SK-N-SH (cell line): ENCODE measurements at regions not wholly inside any gene's neighbourhood (a gene's known extent, or its start where the extent isn't known, plus 50 kb on each side); places are given as distances from the start of the nearest gene placed in this dataset.
A peak's percentile ranks its signal among the peaks of the same experiment; 100 is the strongest.

Experiments used
- CTCF ChIA-PET: fragments of 300-600, 350-600 bp; formaldehyde crosslinking; extraction: SDS; loops from one replicate; lab custom pipeline; 2021; lab: Yijun Ruan, JAX
- POLR2A ChIA-PET: fragments of 350-600 bp; sonication (Branson Sonifier 250); formaldehyde crosslinking; extraction: SDS; loops from one replicate; lab custom pipeline; 2020; ENCODE audit warnings: antibody characterized with exemption, inconsistent platforms; lab: Yijun Ruan, JAX
- DNase-seq: peaks from one replicate; pipeline ENCODE4 v3.0.0; 2012
- H2AFZ ChIP-seq: fragments of 200-600 bp; sonication (generic); 2 replicates; pipeline ENCODE4 v1.8.1; 2016; ENCODE audit warnings: antibody characterized with exemption, mild to moderate bottlenecking, low read depth
- H3F3A ChIP-seq: fragments of 200-600 bp; sonication (generic); replicated peaks from 2 replicates; pipeline ENCODE3; 2016; ENCODE audit warnings: antibody characterized with exemption, mild to moderate bottlenecking; ENCODE audit not compliant: insufficient read depth
- H3K27ac ChIP-seq, 2 experiments: fragments of 200-500 bp in 1 of 2; fragments of 200-600 bp in 1 of 2; sonication (Bioruptor generic) in 1 of 2; sonication (generic), shearing (Covaris generic) in 1 of 2; 2 replicates each; pipeline versions ENCODE4 v1.5.1 to v1.6.1; 2014 to 2016; ENCODE audit warnings: low read depth in 2 of 2, inconsistent platforms in 1 of 2, low read length in 1 of 2, mild to moderate bottlenecking in 1 of 2, mixed read lengths in 1 of 2
- H3K27me3 ChIP-seq: fragments of 200-600 bp; sonication (generic), shearing (Covaris generic); 2 replicates; pipeline ENCODE4 v1.6.1; 2016; ENCODE audit warnings: mixed run types; ENCODE audit not compliant: insufficient read depth
- H3K36me3 ChIP-seq, 2 experiments: fragments of 200-500 bp in 1 of 2; fragments of 200-600 bp in 1 of 2; sonication (Bioruptor generic) in 1 of 2; sonication (generic) in 1 of 2; replicated peaks in 1 of 2; 2 replicates each; pipeline versions ENCODE3 to v1.5.1; 2014 to 2016; ENCODE audit warnings: low read length in 1 of 2, mild to moderate bottlenecking in 1 of 2; ENCODE audit not compliant: insufficient read depth in 2 of 2, control insufficient read depth in 1 of 2
- H3K4me1 ChIP-seq, 2 experiments: fragments of 200-500 bp in 1 of 2; fragments of 200-600 bp in 1 of 2; sonication (Bioruptor generic) in 1 of 2; sonication (generic), shearing (Covaris generic) in 1 of 2; 2 replicates each; pipeline versions ENCODE4 v1.5.1 to v1.6.1; 2014 to 2016; ENCODE audit warnings: low read depth in 1 of 2, low read length in 1 of 2, mixed run types in 1 of 2; ENCODE audit not compliant: insufficient read depth in 2 of 2, control insufficient read depth in 1 of 2
- H3K4me2 ChIP-seq: fragments of 200-600 bp; sonication (generic), shearing (Covaris generic); 2 replicates; pipeline ENCODE4 v1.6.1; 2017; ENCODE audit warnings: mixed run types
- H3K4me3 ChIP-seq, 2 experiments: fragments of 200-500 bp in 1 of 2; fragments of 200-600 bp in 1 of 2; sonication (Bioruptor generic) in 1 of 2; sonication (generic), shearing (Covaris generic) in 1 of 2; 2 replicates each; pipeline versions ENCODE4 v1.5.1 to v1.8.1; 2014 to 2016; ENCODE audit warnings: low read depth in 2 of 2, inconsistent platforms in 1 of 2, low read length in 1 of 2, mild to moderate bottlenecking in 1 of 2, mixed read lengths in 1 of 2, moderate library complexity in 1 of 2
- H3K79me2 ChIP-seq: fragments of 200-600 bp; sonication (generic); 2 replicates; pipeline ENCODE4 v1.8.1; 2017; ENCODE audit warnings: mild to moderate bottlenecking; ENCODE audit not compliant: insufficient read depth
- H3K9ac ChIP-seq: fragments of 200-600 bp; sonication (generic); 2 replicates; pipeline ENCODE4 v1.6.1; 2017; ENCODE audit warnings: mixed run types
- H3K9me2 ChIP-seq: fragments of 200-600 bp; sonication (generic); 2 replicates; pipeline ENCODE4 v1.6.1; 2017; ENCODE audit warnings: mixed run types
- H3K9me3 ChIP-seq: fragments of 200-600 bp; sonication (generic); 2 replicates; pipeline ENCODE4 v1.6.1; 2017; ENCODE audit warnings: mixed run types, mild to moderate bottlenecking, moderate library complexity
- H4K20me1 ChIP-seq: fragments of 200-600 bp; sonication (generic); 2 replicates; pipeline ENCODE4 v1.6.1; 2017; ENCODE audit warnings: mild to moderate bottlenecking, mixed run types; ENCODE audit not compliant: insufficient read depth
- ELF1 ChIP-seq: IDR thresholded peaks from 2 replicates; pipeline ENCODE4 v1.4.0; 2012
- FOXM1 ChIP-seq: IDR thresholded peaks from 2 replicates; pipeline ENCODE4 v1.4.0; 2012; ENCODE audit warnings: low read depth, mild to moderate bottlenecking
- GABPA ChIP-seq: IDR thresholded peaks from 2 replicates; pipeline ENCODE4 v1.4.0; 2012; ENCODE audit warnings: low read depth, mild to moderate bottlenecking
- GATA2 ChIP-seq: sonication (generic); formaldehyde crosslinking; IDR thresholded peaks from 2 replicates; pipeline ENCODE4 v1.5.0; 2020; ENCODE audit warnings: mild to moderate bottlenecking, missing genetic modification reagents
- IRF3 ChIP-seq: fragments of 150-350 bp; IDR thresholded peaks from 2 replicates; pipeline ENCODE4 v1.6.1; 2016; ENCODE audit warnings: mild to moderate bottlenecking, low read depth, low read length
- MAX ChIP-seq: IDR thresholded peaks from 2 replicates; pipeline ENCODE4 v1.4.0; 2012; ENCODE audit warnings: low read depth
- NRF1 ChIP-seq: IDR thresholded peaks from 2 replicates; pipeline ENCODE4 v1.6.1; 2012; ENCODE audit warnings: low read depth, mild to moderate bottlenecking, low read length
- PBX3 ChIP-seq: IDR thresholded peaks from 2 replicates; pipeline ENCODE4; 2012
- POLR2AphosphoS5 ChIP-seq: IDR thresholded peaks from 2 replicates; pipeline ENCODE4 v1.6.1; 2012; ENCODE audit warnings: low read depth, low read length
- RCOR1 ChIP-seq: fragments of 150-350 bp; IDR thresholded peaks from 2 replicates; pipeline ENCODE4 v1.6.1; 2017; ENCODE audit warnings: antibody characterized with exemption, low read length
- SMC3 ChIP-seq: IDR thresholded peaks from 2 replicates; pipeline ENCODE4 v1.6.1; 2012; ENCODE audit warnings: low read depth, low read length, improper control_type of control experiment
- TEAD4 ChIP-seq: IDR thresholded peaks from 2 replicates; pipeline ENCODE4 v1.4.0; 2012; ENCODE audit warnings: mild to moderate bottlenecking, borderline replicate concordance; ENCODE audit not compliant: insufficient read depth
- USF1 ChIP-seq: IDR thresholded peaks from 2 replicates; pipeline ENCODE4 v1.4.0; 2012; ENCODE audit warnings: low read depth, borderline replicate concordance
- YY1 ChIP-seq: IDR thresholded peaks from 2 replicates; pipeline ENCODE4 v1.4.0; 2012; ENCODE audit warnings: low read depth, mild to moderate bottlenecking
- ZBTB33 ChIP-seq: IDR thresholded peaks from 2 replicates; pipeline ENCODE4 v1.4.0; 2012; ENCODE audit warnings: low read depth, borderline replicate concordance
- WGBS: methylation state at CpG from one replicate; pipeline ENCODE4 v1.1.6; 2017; ENCODE audit warnings: low lambda C conversion rate; 5-methylcytosine and 5-hydroxymethylcytosine counted together

GRCh38 chr20:1810926-1811620 is 84.1 kb upstream of the SIRPA start:
- Histone ChIP-seq H3K9me3 (no peaks in the 10 kb centered on the region), H3K9ac (peak overlapping the region; percentile 63; the same call in 1 of the 2 replicates), H3K4me3 (no peak overlapping the region), H3F3A (peaks cover 43% of the 10 kb centered on the region), H2AFZ (no peak overlapping the region; the same call in 1 of the 2 replicates), H3K4me1 (peaks cover 17 to 51% of the 10 kb centered on the region in 2 experiments; a peak in 3 of 4 replicates), H3K4me2 (peak overlapping the region; percentile 61; the same call in 1 of the 2 replicates), H3K27ac (peak overlapping the region in 1 of 2 experiments; percentile 86; a peak in 2 of 4 replicates), H3K27me3 (no peaks in the 10 kb centered on the region), H4K20me1 (no peaks in the 10 kb centered on the region), H3K79me2 (no peaks in the 10 kb centered on the region), H3K36me3 (no peaks in the 10 kb centered on the region), H3K9me2 (no peaks in the 10 kb centered on the region)
- DNase-seq, result no peak
- POLR2A ChIA-PET, result no interaction called here
- TF ChIP-seq POLR2AphosphoS5 (no peak), GATA2 (no peak), USF1 (no peak), ZBTB33 (no peak), NRF1 (no peak), IRF3 (no peak), YY1 (no peak), TEAD4 (no peak), FOXM1 (no peak), MAX (no peak)
- CTCF ChIA-PET, result interaction anchor here (1.2 to 4.7 kb wide), 4 partner anchors 9 to 154 kb away, joined by 3 to 47 read pairs (median 8); no protein-coding TSS in a partner anchor
- 63% methylated on average over 7 of the region's 7 CpGs for WGBS

- H3K4me1 ChIP-seq, result peaks cover 17 to 46% of the 10 kb centered on the region in 2 experiments; a peak in 3 of 4 replicates
- no peak for TF ChIP-seq FOXM1
- TF ChIP-seq YY1, result no peak
- TF ChIP-seq SMC3, result no peak
- no peak for TF ChIP-seq ELF1
- TF ChIP-seq PBX3, result no peak
- TF ChIP-seq GABPA, result no peak
- TF ChIP-seq RCOR1, result no peak
- TF ChIP-seq IRF3, result no peak
- peak overlapping the region; percentile 63; the same call in 1 of the 2 replicates for H3K9ac ChIP-seq
- no peaks in the 10 kb centered on the region for H3K27me3 ChIP-seq
- H3K27ac ChIP-seq, result peak overlapping the region in 1 of 2 experiments; percentile 86; a peak in 2 of 4 replicates
- no peak overlapping the region for H2AFZ ChIP-seq
- DNase-seq, result no peak
- ChIA-PET CTCF (interaction anchor here (2.3 kb wide), 1 partner anchor 34 kb away, joined by 11 read pairs; no protein-coding TSS in a partner anchor), POLR2A (no interaction called here)
- H3K36me3 ChIP-seq, result no peaks in the 10 kb centered on the region
- no peaks in the 10 kb centered on the region for H3K9me2 ChIP-seq
- no peaks in the 10 kb centered on the region for H3K79me2 ChIP-seq
- H3K4me2 ChIP-seq, result no peak overlapping the region
- H3F3A ChIP-seq, result peaks cover 38% of the 10 kb centered on the region
- no peaks in the 10 kb centered on the region for H4K20me1 ChIP-seq
- 94% methylated on average over 5 of the region's 5 CpGs for WGBS
- no peak overlapping the region for H3K4me3 ChIP-seq
- H3K9me3 ChIP-seq, result no peaks in the 10 kb centered on the region
These were observed 84.7 kb upstream of the SIRPA start for GRCh38 chr20:1810572-1810925.
